Activated naive CD8-positive, alpha-beta T cell treated with anti-CD3 and anti-CD28 coated beads for 36 hours (primary cell): ENCODE measurements at regions not wholly inside any gene's neighbourhood (a gene's known extent, or its start where the extent isn't known, plus 50 kb on each side); places are given as distances from the start of the nearest gene placed in this dataset.
"Not testable (repeated sequence)": the region's sequence is repeated elsewhere in the genome, so short reads cannot be mapped to it uniquely, and the experiment has no call there.

Experiments
- DNase-seq: peaks from one replicate; pipeline ENCODE4 v3.0.0; 2021
- H3K27ac Mint-ChIP-seq: one replicate; pipeline ENCODE4 v1.8.0; 2022; ENCODE audit warnings: mild to moderate bottlenecking, moderate library complexity, mixed read lengths
- H3K27me3 Mint-ChIP-seq: one replicate; pipeline ENCODE4 v1.8.0; 2022; ENCODE audit warnings: mild to moderate bottlenecking, mixed read lengths
- H3K36me3 Mint-ChIP-seq: one replicate; pipeline ENCODE4 v1.8.0; 2021; ENCODE audit warnings: mild to moderate bottlenecking, mixed read lengths
- H3K4me1 Mint-ChIP-seq: one replicate; pipeline ENCODE4 v1.8.0; 2021; ENCODE audit warnings: mixed read lengths
- H3K4me3 Mint-ChIP-seq: one replicate; pipeline ENCODE4 v1.8.0; 2022; ENCODE audit warnings: mild to moderate bottlenecking, moderate library complexity, mixed read lengths
- H3K9me3 Mint-ChIP-seq: one replicate; pipeline ENCODE4 v1.8.0; 2022; ENCODE audit warnings: mixed read lengths

DNA sequence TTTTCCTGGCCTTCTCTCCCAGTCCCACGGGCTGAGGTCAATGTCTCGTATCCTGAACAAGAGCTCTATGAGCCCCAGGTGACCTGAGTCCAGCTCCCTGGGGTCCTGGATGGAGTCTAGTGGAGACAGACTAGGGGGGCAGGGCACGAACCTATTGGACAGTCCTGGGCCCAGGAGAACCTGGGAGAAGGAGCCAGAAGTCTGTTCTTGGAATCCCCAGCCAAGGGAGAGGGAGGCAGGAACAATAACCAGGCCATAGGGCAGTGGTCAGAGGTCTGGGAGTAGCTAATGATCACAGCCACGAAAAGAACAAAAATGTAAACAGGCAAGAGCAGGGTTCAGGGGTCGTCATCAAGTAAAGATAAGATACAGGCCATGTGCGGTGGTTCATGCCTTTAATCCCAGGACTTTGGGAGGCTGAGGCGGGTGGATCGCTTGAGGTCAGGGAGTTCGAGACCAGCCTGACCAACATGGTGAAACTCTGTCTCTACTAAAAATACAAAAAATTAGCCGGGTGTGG, 60.8 kb downstream of the COPRS start:
- H3K36me3 Mint-ChIP-seq, result no peaks in the 10 kb centered on the region
- H3K4me1 Mint-ChIP-seq, result no peaks in the 10 kb centered on the region
- no peak overlapping the region for H3K4me3 Mint-ChIP-seq
- H3K27ac Mint-ChIP-seq, result no peak overlapping the region
- no peak for DNase-seq
- H3K9me3 Mint-ChIP-seq, result no peaks in the 10 kb centered on the region
- no peaks in the 10 kb centered on the region for H3K27me3 Mint-ChIP-seq

DNA sequence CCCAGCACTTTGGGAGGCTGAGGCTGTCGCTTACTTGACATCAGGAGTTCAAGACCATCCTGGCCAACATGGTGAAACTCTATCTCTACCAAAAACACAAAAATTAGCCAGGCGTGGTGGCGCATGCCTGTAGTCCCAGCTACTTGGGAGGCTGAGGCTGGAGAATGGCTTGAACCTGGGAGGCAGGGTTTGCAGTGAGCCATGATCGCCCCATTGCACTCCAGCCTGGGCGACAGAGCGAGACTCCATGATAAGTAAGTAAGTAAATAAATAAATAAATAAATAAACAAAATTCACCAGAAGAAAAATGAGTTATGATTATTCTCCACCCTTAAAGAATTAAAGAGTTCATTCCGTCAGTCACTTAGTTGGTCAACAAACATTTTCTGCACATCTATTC, 63.1 kb downstream of the COPRS start:
- not testable (repeated sequence) for H3K9me3 Mint-ChIP-seq, H3K4me1 Mint-ChIP-seq, H3K27ac Mint-ChIP-seq, H3K36me3 Mint-ChIP-seq, H3K4me3 Mint-ChIP-seq, DNase-seq, H3K27me3 Mint-ChIP-seq

DNA sequence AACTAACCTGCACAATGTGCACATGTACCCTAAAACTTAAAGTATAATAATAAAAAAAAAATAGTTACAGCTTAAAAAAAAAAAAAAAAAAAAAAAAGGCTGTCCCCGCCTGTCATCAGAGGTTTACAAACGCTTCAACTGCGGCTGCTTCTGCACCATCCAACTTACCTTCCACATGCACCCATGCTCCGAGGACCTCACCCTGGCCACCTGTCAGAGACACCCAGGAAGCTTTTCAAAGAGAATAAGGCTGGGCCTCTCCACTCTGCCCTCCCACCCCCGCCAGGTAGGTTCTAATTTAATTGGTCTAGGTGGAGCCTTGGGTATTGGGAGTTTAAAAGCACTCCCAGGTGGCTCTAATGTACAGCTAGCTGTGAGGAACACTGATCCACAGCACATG, 64.9 kb downstream of the COPRS start:
- no peaks in the 10 kb centered on the region for H3K36me3 Mint-ChIP-seq
- H3K27me3 Mint-ChIP-seq, result no peaks in the 10 kb centered on the region
- H3K27ac Mint-ChIP-seq, result no peak overlapping the region
- no peak for DNase-seq
- H3K4me1 Mint-ChIP-seq, result peaks cover 5% of the 10 kb centered on the region
- H3K4me3 Mint-ChIP-seq, result no peak overlapping the region
- no peaks in the 10 kb centered on the region for H3K9me3 Mint-ChIP-seq

DNA sequence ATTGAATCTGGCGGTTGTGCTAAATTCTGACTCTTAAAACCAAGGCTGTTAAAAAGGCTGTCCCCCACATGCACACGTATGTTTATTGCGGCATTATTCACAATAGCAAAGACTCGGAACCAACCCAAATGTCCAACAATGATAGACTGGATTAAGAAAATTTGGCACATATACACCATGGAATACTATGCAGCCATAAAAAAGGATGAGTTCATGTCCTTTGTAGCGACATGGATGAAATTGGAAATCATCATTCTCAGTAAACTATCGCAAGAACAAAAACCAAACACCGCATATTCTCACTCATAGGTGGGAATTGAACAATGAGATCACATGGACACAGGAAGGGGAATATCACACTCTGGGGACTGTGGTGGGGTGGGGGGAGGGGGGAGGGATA, 65.4 kb downstream of the COPRS start:
- not testable (repeated sequence) for H3K4me3 Mint-ChIP-seq, DNase-seq, H3K36me3 Mint-ChIP-seq, H3K27ac Mint-ChIP-seq, H3K27me3 Mint-ChIP-seq, H3K9me3 Mint-ChIP-seq, H3K4me1 Mint-ChIP-seq

DNA sequence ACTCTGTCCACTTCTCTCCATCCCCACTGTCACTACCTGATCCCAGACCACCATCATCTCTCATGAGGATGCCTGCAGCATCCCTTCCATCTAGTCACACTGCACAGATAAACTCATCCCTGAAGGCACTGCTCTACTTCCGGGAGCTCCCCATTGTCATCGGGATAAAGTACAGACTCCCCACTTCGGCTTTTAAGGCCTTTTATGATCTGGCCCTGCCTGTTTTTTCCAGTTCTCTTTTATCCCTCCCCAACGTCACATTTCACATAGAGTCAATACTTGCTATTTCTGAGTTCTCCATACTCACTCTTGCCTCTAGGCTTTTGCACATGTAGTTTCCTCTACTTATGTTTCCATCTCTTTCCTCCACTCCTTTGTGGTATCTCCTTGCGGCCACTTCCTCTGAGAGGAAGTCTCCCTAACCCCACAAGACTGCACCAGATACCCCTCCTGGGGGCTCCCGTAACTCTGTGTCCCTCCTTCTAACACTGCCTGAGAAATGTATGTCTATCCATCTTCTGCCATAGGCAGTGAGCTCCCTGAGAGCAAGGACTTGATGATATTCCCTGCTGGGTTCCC, 66.9 kb downstream of the COPRS start:
- Mint-ChIP-seq H3K4me3 (no peak overlapping the region), H3K27me3 (no peaks in the 10 kb centered on the region), H3K4me1 (peaks cover 5% of the 10 kb centered on the region), H3K36me3 (no peaks in the 10 kb centered on the region), H3K27ac (no peak overlapping the region), H3K9me3 (no peaks in the 10 kb centered on the region)
- no peak for DNase-seq

DNA sequence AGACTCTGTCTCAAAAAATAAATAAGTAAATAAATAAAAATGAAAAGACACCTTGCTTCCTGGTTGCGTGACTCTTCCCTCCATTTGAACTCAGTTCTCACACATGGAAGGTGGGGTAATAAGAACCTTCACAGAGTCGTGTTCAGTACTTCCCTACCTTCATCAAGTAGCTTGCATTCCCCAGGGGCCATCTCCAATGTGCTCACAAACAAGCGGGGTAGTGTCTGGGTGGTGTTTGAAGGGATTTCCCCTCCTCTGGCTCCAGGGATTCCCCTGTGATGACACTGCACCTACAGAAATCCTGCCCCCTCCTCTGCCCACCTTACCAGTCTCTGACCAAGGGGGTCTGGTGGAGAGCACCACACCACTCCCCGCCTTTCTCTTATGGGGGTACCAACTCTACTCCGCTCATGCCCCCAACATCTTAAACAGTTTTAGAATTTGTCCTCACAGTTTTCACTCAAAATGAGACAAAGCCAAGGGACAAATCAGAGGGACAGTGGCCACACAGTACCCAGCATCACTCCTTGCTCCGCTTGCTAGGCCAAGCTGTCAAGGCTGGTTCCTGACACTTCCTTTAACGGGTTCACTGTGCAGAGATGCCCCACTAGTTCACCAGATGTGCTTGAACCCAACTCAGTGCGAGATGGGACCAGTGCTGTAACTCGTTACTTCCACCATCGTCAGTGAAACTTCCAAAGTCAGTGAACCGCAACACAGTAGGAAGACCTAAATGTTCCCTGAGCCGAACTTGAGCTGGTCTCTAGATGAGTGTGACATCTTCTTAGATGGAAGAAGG, 69.1 kb downstream of the COPRS start:
- Mint-ChIP-seq H3K27ac (no peak overlapping the region), H3K9me3 (no peaks in the 10 kb centered on the region)
- DNase-seq, result no peak

DNA sequence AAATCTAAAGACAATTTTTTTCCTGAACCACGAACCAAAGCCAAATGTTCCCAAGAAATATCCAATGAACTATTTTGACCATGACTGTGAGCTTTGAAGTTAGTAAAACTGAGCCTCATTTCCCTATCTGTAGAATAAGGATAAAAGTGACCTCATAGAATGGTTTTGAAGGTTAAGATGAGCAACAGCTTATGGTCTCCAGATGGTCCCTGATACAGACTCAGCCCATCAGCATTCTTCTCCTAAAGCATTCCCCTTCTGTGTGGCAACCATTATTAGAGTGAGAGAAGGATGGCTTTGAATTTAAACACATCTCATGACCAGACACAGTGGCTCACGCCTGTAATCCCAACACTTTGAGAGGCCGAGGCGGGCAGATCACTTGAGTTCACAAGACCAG, 70.1 kb downstream of the COPRS start:
- Mint-ChIP-seq H3K4me1 (peaks cover 5% of the 10 kb centered on the region), H3K27me3 (peaks cover 3% of the 10 kb centered on the region), H3K9me3 (no peaks in the 10 kb centered on the region), H3K4me3 (no peak overlapping the region), H3K36me3 (no peaks in the 10 kb centered on the region), H3K27ac (no peak overlapping the region)
- no peak for DNase-seq

More for the DNA sequence above, 69.1 kb downstream of the COPRS start:
- no peak overlapping the region for H3K4me3 Mint-ChIP-seq
- peaks cover 5% of the 10 kb centered on the region for H3K4me1 Mint-ChIP-seq
- no peaks in the 10 kb centered on the region for H3K27me3 Mint-ChIP-seq
- no peaks in the 10 kb centered on the region for H3K36me3 Mint-ChIP-seq

DNA sequence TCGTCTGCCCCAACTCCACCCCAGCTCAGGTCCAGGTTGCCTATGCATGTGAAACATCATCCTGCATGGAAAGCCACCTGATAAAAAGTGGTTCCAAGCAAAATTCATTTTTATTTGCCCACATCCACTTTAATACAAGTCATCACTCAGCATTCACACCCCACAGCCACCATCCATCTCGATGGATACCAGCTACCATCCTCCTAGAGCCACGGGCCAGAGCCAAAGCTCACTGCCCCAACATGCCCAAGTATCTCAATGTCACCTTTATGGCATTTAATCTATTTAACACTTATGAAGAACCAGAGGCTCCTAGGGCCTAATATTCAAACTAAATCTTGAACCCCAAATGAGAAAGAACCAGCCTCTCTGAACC, 70.5 kb downstream of the COPRS start:
- H3K4me1 Mint-ChIP-seq, result peaks cover 5% of the 10 kb centered on the region
- no peaks in the 10 kb centered on the region for H3K9me3 Mint-ChIP-seq
- no peak overlapping the region for H3K4me3 Mint-ChIP-seq
- DNase-seq, result no peak
- H3K27ac Mint-ChIP-seq, result no peak overlapping the region
- H3K36me3 Mint-ChIP-seq, result no peaks in the 10 kb centered on the region
- H3K27me3 Mint-ChIP-seq, result peaks cover 6% of the 10 kb centered on the region

DNA sequence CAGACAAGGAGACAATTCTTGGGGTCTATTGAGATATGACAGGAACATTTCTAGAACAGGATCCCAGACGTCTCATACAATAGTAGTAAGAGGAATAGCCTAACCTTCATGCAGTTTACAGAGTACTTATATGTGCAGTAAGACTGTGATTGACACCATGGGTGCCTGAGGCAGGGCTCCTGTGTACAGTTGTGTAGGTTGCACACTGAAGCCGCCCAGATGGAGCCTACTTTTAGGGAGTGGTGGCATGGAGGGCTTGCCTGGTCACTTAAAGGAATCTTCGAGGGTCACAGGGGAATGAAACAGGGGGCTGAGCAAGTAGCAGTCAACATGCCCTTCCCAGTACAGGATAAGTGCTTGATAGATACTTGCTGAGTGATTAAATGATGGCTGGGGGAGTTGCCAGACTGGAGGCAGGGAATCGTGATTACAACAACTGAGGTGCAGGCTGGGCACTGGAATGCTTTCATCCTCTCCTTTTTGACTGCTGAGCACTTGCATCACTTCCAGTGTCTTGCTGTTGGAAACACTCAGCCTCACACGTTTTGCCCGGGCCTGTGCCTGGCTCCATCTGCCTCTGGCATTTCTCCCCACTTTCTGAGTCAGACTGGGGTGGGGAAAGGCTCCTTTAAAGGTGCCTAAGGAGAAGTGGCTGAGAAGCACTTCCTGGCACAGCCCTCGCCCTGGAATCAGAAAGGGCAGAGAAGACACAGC, 71.0 kb downstream of the COPRS start:
- H3K4me1 Mint-ChIP-seq, result peaks cover 5% of the 10 kb centered on the region
- H3K4me3 Mint-ChIP-seq, result no peak overlapping the region
- no peak for DNase-seq
- H3K36me3 Mint-ChIP-seq, result no peaks in the 10 kb centered on the region
- H3K9me3 Mint-ChIP-seq, result no peaks in the 10 kb centered on the region
- peaks cover 12% of the 10 kb centered on the region for H3K27me3 Mint-ChIP-seq
- H3K27ac Mint-ChIP-seq, result no peak overlapping the region

DNA sequence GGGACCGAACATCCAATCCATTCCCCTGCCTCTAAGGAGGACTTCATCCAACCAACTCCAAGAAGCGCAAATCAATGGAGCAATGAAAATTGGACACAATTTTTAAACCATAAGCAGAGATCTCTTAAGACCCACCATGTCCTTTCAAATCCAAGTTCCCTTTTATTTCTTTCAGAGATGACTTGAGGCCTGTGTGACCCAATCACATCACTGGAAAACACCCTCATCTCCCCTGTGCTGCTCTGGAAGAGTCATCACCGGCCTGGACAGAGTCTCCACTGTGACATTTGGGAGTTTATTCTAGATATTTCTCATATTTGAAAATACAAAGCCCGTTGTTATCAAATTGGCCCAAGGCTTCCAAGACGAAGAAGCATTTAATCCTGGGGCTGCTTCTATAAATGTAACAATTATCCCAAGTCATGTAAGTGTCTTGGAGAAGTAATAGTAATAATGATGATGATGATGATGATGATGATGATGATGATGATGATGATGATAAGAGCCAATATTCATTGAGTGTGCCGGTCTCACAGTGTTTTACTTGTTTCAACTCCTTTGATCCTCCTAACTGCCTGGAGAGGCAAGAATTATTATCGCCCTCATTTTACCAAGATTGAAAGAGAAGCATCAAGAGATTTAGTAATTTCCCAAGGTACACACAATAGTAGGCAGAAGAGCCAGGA, 72.1 kb downstream of the COPRS start:
- no peak overlapping the region for H3K27ac Mint-ChIP-seq
- no peak overlapping the region for H3K4me3 Mint-ChIP-seq
- H3K9me3 Mint-ChIP-seq, result no peaks in the 10 kb centered on the region
- peaks cover 18% of the 10 kb centered on the region for H3K27me3 Mint-ChIP-seq
- peaks cover 5% of the 10 kb centered on the region for H3K4me1 Mint-ChIP-seq
- no peak for DNase-seq
- no peaks in the 10 kb centered on the region for H3K36me3 Mint-ChIP-seq

DNA sequence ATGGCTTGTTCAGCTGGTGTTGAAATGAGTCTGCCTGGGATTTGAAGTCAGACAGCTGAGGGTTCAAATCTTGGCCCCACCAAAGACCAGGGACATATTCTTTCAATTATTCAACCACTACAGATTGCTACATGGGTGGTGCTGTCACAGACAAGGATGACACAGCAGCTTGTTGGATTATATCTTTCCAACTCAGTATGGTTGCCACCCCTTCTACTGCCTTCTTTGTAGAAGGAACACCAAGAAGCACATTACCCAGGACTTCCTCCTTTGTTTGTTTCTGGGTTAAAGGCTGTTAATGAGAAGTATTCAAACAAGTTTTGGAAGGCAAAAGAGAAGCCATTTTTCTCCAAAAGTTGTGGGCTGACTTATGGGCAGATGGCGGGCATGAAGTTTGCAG, 78.6 kb downstream of the COPRS start:
- Mint-ChIP-seq H3K27me3 (peaks cover 23% of the 10 kb centered on the region), H3K27ac (no peak overlapping the region), H3K9me3 (no peaks in the 10 kb centered on the region), H3K36me3 (no peaks in the 10 kb centered on the region), H3K4me3 (no peak overlapping the region), H3K4me1 (no peaks in the 10 kb centered on the region)
- DNase-seq, result no peak

DNA sequence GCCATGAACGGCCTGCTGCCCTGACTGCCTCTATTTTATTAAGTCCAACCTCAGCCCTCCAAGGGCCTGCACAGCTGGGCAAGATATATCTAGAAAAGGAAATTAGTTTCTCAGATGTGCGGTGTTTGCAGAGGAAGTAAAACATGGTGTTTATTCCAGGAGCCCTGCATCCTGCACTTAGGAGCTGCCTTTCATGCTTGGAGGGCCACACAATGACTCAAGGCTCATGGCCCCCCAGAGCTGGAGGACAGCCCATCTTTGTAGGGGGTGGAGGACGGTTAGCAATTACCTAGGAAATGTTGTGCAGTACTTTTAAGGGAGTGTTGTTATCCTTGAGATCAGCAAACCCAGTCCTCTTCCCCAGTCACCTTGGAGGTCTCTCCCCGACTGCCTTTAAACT, 80.5 kb downstream of the COPRS start:
- DNase-seq, result no peak
- Mint-ChIP-seq H3K4me1 (no peaks in the 10 kb centered on the region), H3K27me3 (peaks cover 19% of the 10 kb centered on the region), H3K9me3 (no peaks in the 10 kb centered on the region), H3K27ac (no peak overlapping the region), H3K4me3 (no peak overlapping the region), H3K36me3 (no peaks in the 10 kb centered on the region)

DNA sequence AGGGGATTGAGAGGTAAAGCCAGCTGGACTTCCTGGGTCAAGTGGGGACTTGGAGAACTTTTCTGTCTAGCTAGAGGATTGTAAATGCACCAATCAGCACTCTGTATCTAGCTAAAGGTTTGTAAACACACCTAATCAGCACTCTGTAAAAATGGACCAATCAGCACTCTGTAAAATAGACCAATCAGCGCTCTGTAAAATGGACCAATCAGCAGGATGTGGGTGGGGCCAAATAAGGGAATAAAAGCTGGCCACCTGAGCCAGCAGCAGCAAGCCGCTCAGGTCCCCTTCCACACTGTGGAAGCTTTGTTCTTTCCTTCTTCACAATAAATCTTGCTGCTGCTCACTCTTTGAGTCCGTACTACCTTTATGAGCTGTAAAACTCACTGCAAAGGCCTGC, 87.7 kb downstream of the COPRS start:
- not testable (repeated sequence) for H3K4me3 Mint-ChIP-seq, H3K36me3 Mint-ChIP-seq, DNase-seq, H3K27me3 Mint-ChIP-seq, H3K27ac Mint-ChIP-seq, H3K9me3 Mint-ChIP-seq
- H3K4me1 Mint-ChIP-seq, result peaks cover 11% of the 10 kb centered on the region

DNA sequence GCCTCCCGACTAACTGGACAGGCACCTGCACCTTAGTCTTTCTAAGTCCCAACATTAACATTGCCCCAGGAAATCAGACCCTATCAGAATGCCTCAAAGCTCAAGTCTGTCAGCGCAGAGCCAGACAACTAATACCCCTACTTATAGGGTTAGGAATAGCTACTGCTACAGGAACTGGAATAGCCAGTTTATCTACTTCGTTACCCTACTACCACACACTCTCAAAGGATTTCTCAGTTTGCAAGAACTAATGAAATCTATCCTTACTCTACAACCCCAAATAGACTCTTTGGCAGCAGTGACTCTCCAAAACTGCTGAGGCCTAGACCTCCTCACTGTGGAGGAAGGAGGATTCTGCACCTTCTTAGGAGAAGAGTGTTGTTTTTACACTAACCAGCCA, 88.5 kb downstream of the COPRS start:
- not testable (repeated sequence) for H3K27ac Mint-ChIP-seq, H3K27me3 Mint-ChIP-seq, H3K9me3 Mint-ChIP-seq, H3K36me3 Mint-ChIP-seq, H3K4me3 Mint-ChIP-seq, DNase-seq
- H3K4me1 Mint-ChIP-seq, result peaks cover 11% of the 10 kb centered on the region

DNA sequence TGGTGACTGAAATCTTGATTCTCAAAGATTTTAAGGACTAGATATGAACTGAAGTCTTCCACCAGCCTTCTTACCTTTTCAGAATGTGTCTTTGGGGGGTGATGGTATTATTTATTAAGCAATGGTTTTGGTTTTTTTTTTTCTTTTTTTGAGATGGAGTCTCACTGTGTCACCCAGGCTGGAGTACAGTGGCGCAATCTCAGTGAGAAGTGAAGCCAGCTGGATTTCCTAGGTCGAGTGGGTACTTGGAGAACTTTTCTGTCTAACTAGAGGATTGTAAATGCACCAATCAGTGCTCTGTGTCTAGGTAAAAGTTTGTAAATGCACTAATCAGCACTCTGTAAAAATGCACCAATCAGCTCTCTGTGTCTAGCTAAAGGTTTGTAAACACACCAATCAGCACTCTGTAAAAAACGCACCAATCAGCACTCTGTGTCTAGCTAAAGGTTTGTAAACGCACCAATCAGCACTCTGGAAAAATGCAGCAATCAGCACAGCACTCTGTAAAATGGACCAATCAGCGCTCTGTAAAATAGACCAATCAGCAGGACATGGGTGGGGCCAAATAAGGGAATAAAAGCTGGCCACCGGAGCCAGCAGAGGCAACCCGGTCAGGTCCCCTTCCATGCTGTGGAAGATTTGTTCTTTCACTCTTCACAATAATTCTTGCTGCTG, 97.1 kb downstream of the COPRS start:
- not testable (repeated sequence) for H3K27ac Mint-ChIP-seq, H3K4me1 Mint-ChIP-seq, DNase-seq, H3K9me3 Mint-ChIP-seq, H3K4me3 Mint-ChIP-seq, H3K36me3 Mint-ChIP-seq
- H3K27me3 Mint-ChIP-seq, result peaks cover 29% of the 10 kb centered on the region
